Progenitor cell of endocrine pancreas (in vitro differentiated cells): ENCODE measurements at regions not wholly inside any gene's neighbourhood (a gene's known extent, or its start where the extent isn't known, plus 50 kb on each side); places are given as distances from the start of the nearest gene placed in this dataset.

ENCODE experiments used
- DNase-seq: peaks from one replicate; pipeline ENCODE4 v3.0.0; 2021; ENCODE audit warnings: low spot score; ENCODE audit not compliant: unreplicated experiment
- H3K27ac Mint-ChIP-seq: 2 replicates; pipeline ENCODE4 v1.8.0; 2021; ENCODE audit warnings: mild to moderate bottlenecking, moderate library complexity, mixed read lengths
- H3K27me3 Mint-ChIP-seq: 2 replicates; pipeline ENCODE4 v1.8.0; 2021; ENCODE audit warnings: mixed read lengths
- H3K36me3 Mint-ChIP-seq: 2 replicates; pipeline ENCODE4 v1.8.0; 2022; ENCODE audit warnings: mixed read lengths; ENCODE audit not compliant: insufficient read depth
- H3K4me1 Mint-ChIP-seq: 2 replicates; pipeline ENCODE4 v1.8.0; 2021; ENCODE audit warnings: low read depth, mixed read lengths
- H3K4me3 Mint-ChIP-seq: 2 replicates; pipeline ENCODE4 v1.8.0; 2021; ENCODE audit warnings: low read depth, mild to moderate bottlenecking, moderate library complexity, mixed read lengths
- H3K9me3 Mint-ChIP-seq: 2 replicates; pipeline ENCODE4 v1.8.0; 2021; ENCODE audit warnings: low read depth, mixed read lengths
- CTCF ChIP-seq: fragments of 200-600 bp; sonication (generic); IDR thresholded peaks from one replicate; pipeline ENCODE4 v1.5.0; 2021; ENCODE audit warnings: antibody characterized with exemption, mild to moderate bottlenecking; ENCODE audit not compliant: unreplicated experiment

GRCh38 chr6:90730151-90730673 is 143.3 kb upstream of the MAP3K7 start:
- Mint-ChIP-seq H3K27ac (no peak overlapping the region), H3K27me3 (no peaks in the 10 kb centered on the region), H3K36me3 (peaks cover 2% of the 10 kb centered on the region), H3K4me1 (peaks cover 21% of the 10 kb centered on the region), H3K4me3 (no peak overlapping the region), H3K9me3 (peaks cover 9% of the 10 kb centered on the region)
- DNase-seq: no peak
- TF ChIP-seq CTCF: no peak

GRCh38 chr6:90729057-90729456 is 142.2 kb upstream of the MAP3K7 start:
- no peak for TF ChIP-seq CTCF
- DNase-seq: no peak
- Mint-ChIP-seq H3K4me3 (no peak overlapping the region), H3K27me3 (no peaks in the 10 kb centered on the region), H3K4me1 (peaks cover 21% of the 10 kb centered on the region), H3K27ac (no peak overlapping the region), H3K9me3 (no peaks in the 10 kb centered on the region), H3K36me3 (no peaks in the 10 kb centered on the region)

GRCh38 chr6:90722648-90723047 is 135.8 kb upstream of the MAP3K7 start:
- Mint-ChIP-seq H3K27me3 (peaks cover 3% of the 10 kb centered on the region), H3K4me3 (no peak overlapping the region), H3K9me3 (no peaks in the 10 kb centered on the region), H3K27ac (no peak overlapping the region), H3K4me1 (peaks cover 37% of the 10 kb centered on the region), H3K36me3 (no peaks in the 10 kb centered on the region)
- DNase-seq: no peak
- no peak for TF ChIP-seq CTCF

- TF ChIP-seq CTCF: no peak
- H3K4me1 Mint-ChIP-seq: peaks cover 40% of the 10 kb centered on the region
Measured at GRCh38 chr6:90720404-90720803, 133.5 kb upstream of the MAP3K7 start.

GRCh38 chr6:90719321-90720195 is 132.7 kb upstream of the MAP3K7 start:
- H3K36me3 Mint-ChIP-seq: no peaks in the 10 kb centered on the region
- no peak overlapping the region for H3K4me3 Mint-ChIP-seq
- H3K27me3 Mint-ChIP-seq: peaks cover 6% of the 10 kb centered on the region
- no peak for DNase-seq
- no peak for TF ChIP-seq CTCF
- no peaks in the 10 kb centered on the region for H3K9me3 Mint-ChIP-seq
- peak overlapping the region; percentile 54 for H3K27ac Mint-ChIP-seq
- H3K4me1 Mint-ChIP-seq: peaks cover 41% of the 10 kb centered on the region

More at GRCh38 chr6:90720404-90720803, 133.5 kb upstream of the MAP3K7 start:
- DNase-seq: no peak
- peaks cover 6% of the 10 kb centered on the region for H3K27me3 Mint-ChIP-seq
- H3K27ac Mint-ChIP-seq: no peak overlapping the region
- no peaks in the 10 kb centered on the region for H3K36me3 Mint-ChIP-seq
- no peaks in the 10 kb centered on the region for H3K9me3 Mint-ChIP-seq
- H3K4me3 Mint-ChIP-seq: no peak overlapping the region
